HEK293T (cell line): ENCODE measurements at regions not wholly inside any gene's neighbourhood (a gene's known extent, or its start where the extent isn't known, plus 50 kb on each side); places are given as distances from the start of the nearest gene placed in this dataset.
"Not testable (repeated sequence)": the region's sequence is repeated elsewhere in the genome, so short reads cannot be mapped to it uniquely, and the experiment has no call there.

Source experiments
- CTCF ChIA-PET: fragments of 350-600 bp; formaldehyde crosslinking; extraction: SDS; loops from one replicate; lab custom pipeline; 2021; ENCODE audit warnings: antibody characterized with exemption, inconsistent platforms; lab: Yijun Ruan, JAX
- POLR2A ChIA-PET: fragments of 350-600 bp; formaldehyde crosslinking; extraction: SDS; loops from one replicate; lab custom pipeline; 2020; ENCODE audit warnings: antibody characterized with exemption, inconsistent platforms; lab: Yijun Ruan, JAX
- DNase-seq: peaks from one replicate; pipeline ENCODE4 v3.0.0; 2012; ENCODE audit warnings: mixed read lengths; ENCODE audit errors: extremely low spot score
- ARNT ChIP-seq: fragments of 450-650 bp; IDR thresholded peaks from 2 replicates; pipeline ENCODE4 v1.6.1; 2017; ENCODE audit warnings: mild to moderate bottlenecking
- BHLHE40 ChIP-seq: fragments of 450-650 bp; IDR thresholded peaks from 2 replicates; pipeline ENCODE4 v1.6.1; 2016; ENCODE audit warnings: mild to moderate bottlenecking, moderate library complexity, borderline replicate concordance
- CTBP1 ChIP-seq: fragments of 450-650 bp; IDR thresholded peaks from 2 replicates; pipeline ENCODE4 v1.6.1; 2016; ENCODE audit warnings: borderline replicate concordance
- ELF4 ChIP-seq: fragments of 450-650 bp; IDR thresholded peaks from 2 replicates; pipeline ENCODE4 v1.6.1; 2017; ENCODE audit warnings: antibody characterized with exemption
- FOXA1 ChIP-seq: fragments of 450-650 bp; IDR thresholded peaks from 2 replicates; pipeline ENCODE4 v1.6.1; 2016; ENCODE audit warnings: mild to moderate bottlenecking
- FOXK2 ChIP-seq: fragments of 450-650 bp; IDR thresholded peaks from 2 replicates; pipeline ENCODE4 v1.6.1; 2016; ENCODE audit warnings: mild to moderate bottlenecking
- FOXM1 ChIP-seq: fragments of 450-650 bp; IDR thresholded peaks from 2 replicates; pipeline ENCODE4 v1.6.1; 2017; ENCODE audit warnings: mild to moderate bottlenecking, borderline replicate concordance
- HDGF ChIP-seq: fragments of 450-650 bp; IDR thresholded peaks from 2 replicates; pipeline ENCODE4 v1.6.1; 2017; ENCODE audit warnings: antibody characterized with exemption, borderline replicate concordance
- L3MBTL2 ChIP-seq: fragments of 450-650 bp; conservative IDR thresholded peaks from 2 replicates; pipeline ENCODE4 v1.6.1; 2016; ENCODE audit warnings: mild to moderate bottlenecking
- LEF1 ChIP-seq: fragments of 450-650 bp; IDR thresholded peaks from 2 replicates; pipeline ENCODE4 v1.6.1; 2017; ENCODE audit warnings: mild to moderate bottlenecking, borderline replicate concordance
- NFRKB ChIP-seq: fragments of 450-650 bp; IDR thresholded peaks from 2 replicates; pipeline ENCODE4 v1.6.1; 2016; ENCODE audit warnings: mild to moderate bottlenecking, moderate library complexity
- SP1 ChIP-seq: fragments of 450-650 bp; IDR thresholded peaks from 2 replicates; pipeline ENCODE4 v1.6.1; 2017
- SUZ12 ChIP-seq: fragments of 450-650 bp; IDR thresholded peaks from 2 replicates; pipeline ENCODE4 v1.6.1; 2016; ENCODE audit warnings: mild to moderate bottlenecking
- TARDBP ChIP-seq: fragments of 450-650 bp; IDR thresholded peaks from 2 replicates; pipeline ENCODE4 v1.6.1; 2016
- ZNF384 ChIP-seq: fragments of 450-650 bp; IDR thresholded peaks from 2 replicates; pipeline ENCODE4 v1.6.1; 2016
- TF ChIP-seq, protein P1 (sequence below): fragments of 450-650 bp; IDR thresholded peaks from 2 replicates; pipeline ENCODE4 v1.6.1; 2016

DNA sequence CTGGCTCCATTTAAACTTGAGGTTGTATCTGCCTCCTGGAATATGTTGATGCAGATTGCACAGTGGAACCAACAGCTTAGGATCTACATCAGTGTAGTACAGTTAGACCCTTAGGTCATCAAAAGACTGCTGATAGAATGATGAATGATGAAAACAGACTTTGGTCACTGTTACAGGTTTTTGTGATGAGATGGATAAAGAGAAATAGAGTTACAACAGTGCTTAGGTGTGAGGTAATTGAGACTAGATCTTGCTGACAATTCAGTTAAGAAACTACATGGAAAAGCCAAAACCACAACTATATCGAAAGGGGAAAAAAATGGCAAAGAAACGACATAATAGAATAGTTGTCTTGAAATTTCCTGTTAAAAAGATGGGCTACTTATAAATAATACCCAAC lies 145.7 kb upstream of the LMNTD1 start:
- TF ChIP-seq SP1 = no peak
- no peak for TF ChIP-seq CTBP1
- TF ChIP-seq HDGF = no peak
- TF ChIP-seq SUZ12 = no peak
- TF ChIP-seq ARNT = no peak
- TF ChIP-seq, protein P1, sequence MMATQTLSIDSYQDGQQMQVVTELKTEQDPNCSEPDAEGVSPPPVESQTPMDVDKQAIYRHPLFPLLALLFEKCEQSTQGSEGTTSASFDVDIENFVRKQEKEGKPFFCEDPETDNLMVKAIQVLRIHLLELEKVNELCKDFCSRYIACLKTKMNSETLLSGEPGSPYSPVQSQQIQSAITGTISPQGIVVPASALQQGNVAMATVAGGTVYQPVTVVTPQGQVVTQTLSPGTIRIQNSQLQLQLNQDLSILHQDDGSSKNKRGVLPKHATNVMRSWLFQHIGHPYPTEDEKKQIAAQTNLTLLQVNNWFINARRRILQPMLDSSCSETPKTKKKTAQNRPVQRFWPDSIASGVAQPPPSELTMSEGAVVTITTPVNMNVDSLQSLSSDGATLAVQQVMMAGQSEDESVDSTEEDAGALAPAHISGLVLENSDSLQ = no peak
- TF ChIP-seq ZNF384 = no peak
- no peak for TF ChIP-seq TARDBP
- TF ChIP-seq NFRKB = no peak
- no peak for TF ChIP-seq L3MBTL2
- no peak for TF ChIP-seq FOXM1
- TF ChIP-seq FOXK2 = no peak
- no peak for TF ChIP-seq BHLHE40
- TF ChIP-seq FOXA1 = no peak
- TF ChIP-seq ELF4 = no peak
- no peak for TF ChIP-seq LEF1
- CTCF ChIA-PET = no interaction called here
- DNase-seq = no peak
- POLR2A ChIA-PET = no interaction called here

DNA sequence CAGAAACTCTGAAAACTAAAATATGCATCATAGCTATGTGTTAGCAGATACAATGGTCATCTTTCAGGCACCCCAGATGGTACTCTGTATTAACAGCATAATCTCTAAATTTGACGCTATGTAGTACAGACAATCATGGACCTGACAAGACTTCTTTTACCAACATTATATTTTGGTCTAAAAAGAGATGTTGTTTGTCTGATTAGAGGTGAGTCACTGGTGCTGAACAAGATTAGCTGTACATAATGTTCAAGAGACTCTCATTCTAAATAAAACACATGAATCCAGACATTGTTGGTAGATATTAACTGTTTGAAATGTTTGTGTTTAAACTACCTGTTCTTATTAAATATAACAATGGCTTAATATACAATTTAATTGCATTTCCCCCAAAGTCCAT lies 146.4 kb upstream of the LMNTD1 start:
- ChIA-PET CTCF (no interaction called here), POLR2A (no interaction called here)
- no peak for TF ChIP-seq NFRKB
- TF ChIP-seq CTBP1 = no peak
- no peak for TF ChIP-seq ARNT
- TF ChIP-seq L3MBTL2 = no peak
- TF ChIP-seq HDGF = no peak
- no peak for TF ChIP-seq BHLHE40
- TF ChIP-seq FOXM1 = no peak
- TF ChIP-seq, protein P1 = no peak
- no peak for TF ChIP-seq FOXA1
- no peak for TF ChIP-seq TARDBP
- no peak for TF ChIP-seq LEF1
- no peak for TF ChIP-seq SUZ12
- no peak for TF ChIP-seq ELF4
- TF ChIP-seq ZNF384 = no peak
- no peak for TF ChIP-seq FOXK2
- TF ChIP-seq SP1 = no peak
- no peak for DNase-seq

DNA sequence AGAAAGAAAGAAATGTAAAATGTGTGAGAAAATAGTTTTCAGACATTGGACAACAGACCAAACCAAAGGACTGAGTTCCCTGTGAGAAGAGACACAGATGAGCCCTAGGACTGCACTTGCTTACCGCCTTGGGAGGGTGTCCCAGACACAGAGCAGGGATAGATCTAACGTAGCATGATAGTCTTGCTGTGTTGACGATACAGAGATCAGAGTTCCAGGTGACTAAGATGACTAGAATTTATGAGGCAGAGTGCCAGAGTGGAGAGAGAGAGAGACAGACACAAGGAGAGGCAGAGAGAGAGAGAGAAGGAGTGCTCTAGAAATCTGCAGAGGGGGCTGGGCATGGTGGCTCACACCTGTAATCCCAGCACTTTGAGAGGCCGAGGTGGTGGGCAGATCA lies 148.2 kb upstream of the LMNTD1 start:
- no peak for DNase-seq
- ChIA-PET CTCF (no interaction called here), POLR2A (no interaction called here)
- no peak for TF ChIP-seq L3MBTL2
- TF ChIP-seq FOXM1 = no peak
- no peak for TF ChIP-seq SUZ12
- no peak for TF ChIP-seq HDGF
- TF ChIP-seq FOXA1 = no peak

DNA sequence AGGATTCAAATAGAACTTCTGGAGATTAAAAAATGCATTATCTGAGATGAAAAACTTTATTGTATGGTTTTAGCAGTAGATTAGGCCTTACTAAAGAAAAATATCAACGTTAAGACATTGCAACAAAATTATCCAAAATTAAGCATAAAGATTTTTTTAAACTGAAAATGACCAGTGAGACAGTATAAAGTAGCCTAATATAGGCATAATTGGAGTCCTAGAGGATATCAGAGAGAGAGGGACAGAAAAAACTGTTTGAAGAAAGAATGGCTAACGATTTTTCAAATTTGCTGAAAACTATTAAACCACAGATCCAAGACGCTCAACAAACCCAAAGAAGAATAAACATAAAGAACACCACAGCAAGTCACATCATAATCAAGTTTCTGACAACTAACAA lies 149.5 kb upstream of the LMNTD1 start:
- DNase-seq = no peak
- TF ChIP-seq CTBP1 = no peak
- TF ChIP-seq LEF1 = no peak
- no peak for TF ChIP-seq TARDBP
- no peak for TF ChIP-seq FOXA1
- no peak for TF ChIP-seq FOXK2
- ChIA-PET CTCF (no interaction called here), POLR2A (no interaction called here)

DNA sequence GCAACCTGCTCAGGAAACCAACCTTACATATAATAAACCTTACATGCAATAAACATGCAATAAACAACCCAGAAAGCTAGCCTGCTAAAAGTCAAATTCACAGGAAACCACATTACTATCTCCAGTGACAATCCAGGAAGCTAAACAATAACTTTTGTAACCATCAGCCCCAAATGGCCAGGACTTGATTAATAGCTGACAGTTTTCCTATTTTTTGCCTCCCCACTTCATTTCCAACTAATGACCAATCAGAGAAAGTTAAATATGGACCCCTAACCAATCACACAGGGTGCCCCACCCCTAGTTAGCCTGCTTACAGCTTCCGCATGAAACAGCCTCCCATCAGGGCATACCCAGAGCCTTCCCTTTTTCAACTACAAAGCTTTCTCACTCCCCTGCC lies 152.2 kb upstream of the LMNTD1 start:
- TF ChIP-seq ZNF384 (no peak), HDGF (no peak), FOXA1 (no peak), CTBP1 (no peak)
- TF ChIP-seq, protein P1 = no peak
- POLR2A ChIA-PET = interaction anchor here (1.4 kb wide), 1 partner anchor 13 kb away, joined by 4 read pairs; no protein-coding TSS in a partner anchor
- DNase-seq = no peak
- CTCF ChIA-PET = no interaction called here

DNA sequence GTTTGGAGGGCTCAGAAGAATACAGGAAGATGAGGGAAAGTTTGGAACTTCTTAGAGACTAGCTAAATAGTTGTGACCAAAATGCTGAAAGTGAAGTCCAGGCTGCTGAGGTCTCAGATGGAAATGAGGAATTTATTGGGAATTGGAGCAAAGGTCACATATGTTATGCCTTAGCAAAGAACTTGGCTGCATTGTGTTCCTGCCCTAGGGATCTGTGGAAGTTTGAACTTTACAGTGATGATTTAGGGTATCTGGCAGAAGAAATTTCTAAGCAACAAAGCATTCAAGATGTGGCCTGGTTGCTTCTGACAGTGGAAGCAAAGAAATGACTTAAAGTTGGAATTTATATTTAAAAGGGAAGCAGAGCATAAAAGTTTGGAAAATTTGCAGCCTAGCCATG lies 153.6 kb upstream of the LMNTD1 start:
- DNase-seq, CTCF ChIA-PET: not testable (repeated sequence)
- POLR2A ChIA-PET = interaction anchor here (1.4 kb wide), 1 partner anchor 14 kb away, joined by 4 read pairs; no protein-coding TSS in a partner anchor

DNA sequence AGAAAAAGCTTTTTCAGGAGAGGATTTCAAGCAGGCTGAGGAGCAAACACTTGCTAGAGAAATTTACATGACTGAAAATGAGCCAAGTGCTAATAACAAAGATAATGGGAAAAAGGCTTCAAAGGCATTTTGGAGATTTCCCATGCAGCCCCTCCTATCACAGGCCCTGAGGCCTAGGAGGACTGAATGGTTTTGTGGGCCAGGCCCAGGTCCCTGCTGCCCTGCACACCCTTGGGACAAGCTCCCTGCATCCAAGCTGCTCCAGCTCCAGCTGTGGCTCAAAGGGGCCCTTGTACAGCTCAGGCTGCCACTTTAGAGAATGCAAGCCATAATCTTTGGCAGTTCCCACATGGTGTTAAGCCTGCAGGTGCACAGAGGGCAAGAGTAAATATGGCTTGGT lies 154.0 kb upstream of the LMNTD1 start:
- ChIA-PET CTCF (no interaction called here), POLR2A (no interaction called here)
- no peak for DNase-seq
- TF ChIP-seq LEF1 (no peak), L3MBTL2 (no peak), CTBP1 (no peak), BHLHE40 (no peak), SP1 (no peak), TARDBP (no peak), ARNT (no peak), FOXK2 (no peak), NFRKB (no peak)
- TF ChIP-seq, protein P1 = no peak
